H1 (cell line): ENCODE measurements at regions not wholly inside any gene's neighbourhood (a gene's known extent, or its start where the extent isn't known, plus 50 kb on each side); places are given as distances from the start of the nearest gene placed in this dataset.

Experiments
- CTCF ChIA-PET: fragments of 300-600 bp; sonication (Branson Sonifier 250); formaldehyde crosslinking; loops from one replicate; lab custom pipeline; 2021; ENCODE audit not compliant: partially characterized antibody; lab: Charles Lee
- POLR2A ChIA-PET: fragments of 300-600 bp; sonication (Branson Sonifier 250); formaldehyde crosslinking; loops from one replicate; lab custom pipeline; 2021; ENCODE audit warnings: inconsistent platforms; ENCODE audit not compliant: partially characterized antibody; lab: Charles Lee
- DNase-seq, 2 experiments: peaks; one replicate each; pipeline versions ENCODE4 v3.0.0 to v3.0.0-alpha.2; 2010 to 2022; ENCODE audit warnings: low spot score in 2 of 2, low read depth in 1 of 2, mixed read lengths in 1 of 2
- FAIRE-seq: peaks from 2 replicates; lab custom pipeline; 2011; peaks lifted over from hg19 to GRCh38; lab: Jason Lieb, UNC
- H2AFZ ChIP-seq: 2 replicates; pipeline ENCODE4 v1.8.1; 2012; ENCODE audit warnings: low read length, inconsistent platforms
- H2AK5ac ChIP-seq: 2 replicates; pipeline ENCODE4 v1.6.1; 2013; ENCODE audit warnings: low read depth, low read length
- H2BK120ac ChIP-seq: replicated peaks from 2 replicates; pipeline ENCODE3; 2013; ENCODE audit warnings: low read depth, low read length, inconsistent platforms
- H2BK12ac ChIP-seq: 2 replicates; pipeline ENCODE4 v1.6.1; 2013; ENCODE audit warnings: low read depth, low read length
- H2BK15ac ChIP-seq: 2 replicates; pipeline ENCODE4 v1.6.1; 2013; ENCODE audit warnings: low read length
- H2BK20ac ChIP-seq: 2 replicates; pipeline ENCODE4 v1.6.1; 2013; ENCODE audit warnings: low read length
- H2BK5ac ChIP-seq: 2 replicates; pipeline ENCODE4 v1.6.1; 2013; ENCODE audit warnings: low read depth, low read length
- H3K14ac ChIP-seq: 2 replicates; pipeline ENCODE4 v1.6.1; 2013; ENCODE audit warnings: inconsistent platforms; ENCODE audit not compliant: insufficient read length
- H3K18ac ChIP-seq: 2 replicates; pipeline ENCODE4 v1.6.1; 2013; ENCODE audit warnings: low read length; ENCODE audit errors: extremely low read depth
- H3K23ac ChIP-seq: 2 replicates; pipeline ENCODE4 v1.6.1; 2013; ENCODE audit warnings: inconsistent platforms; ENCODE audit not compliant: insufficient read length
- H3K23me2 ChIP-seq: 2 replicates; pipeline ENCODE4 v1.6.1; 2013; ENCODE audit warnings: low read depth, low read length
- H3K27ac ChIP-seq: 2 replicates; pipeline ENCODE4 v1.6.1; 2011; ENCODE audit warnings: low read depth, low read length, inconsistent platforms
- H3K27me3 ChIP-seq, 4 experiments: replicated peaks in 1 of 4; 1 replicate in 1 of 4; 2 replicates in 3 of 4; pipeline versions ENCODE4 v1.6.1 to v1.8.1; 2011 to 2013; ENCODE audit warnings: low read length in 3 of 4, mild to moderate bottlenecking in 3 of 4, inconsistent platforms in 2 of 4, mixed read lengths in 2 of 4, moderate library complexity in 1 of 4; ENCODE audit not compliant: control insufficient read depth in 3 of 4, insufficient read depth in 3 of 4; ENCODE audit errors: extremely low read depth in 1 of 4
- H3K36me3 ChIP-seq, 4 experiments: 2 replicates each; pipeline versions ENCODE4 v1.6.1 to v1.8.1; 2011 to 2013; ENCODE audit warnings: mild to moderate bottlenecking in 4 of 4, low read length in 3 of 4, moderate library complexity in 2 of 4, control low read depth in 1 of 4, inconsistent platforms in 1 of 4; ENCODE audit not compliant: insufficient read depth in 4 of 4, control insufficient read depth in 2 of 4
- H3K4ac ChIP-seq: replicated peaks from 2 replicates; pipeline ENCODE3; 2013; ENCODE audit warnings: low read length, low read depth, mixed read lengths, inconsistent platforms; ENCODE audit not compliant: insufficient read length
- H3K4me1 ChIP-seq, 4 experiments: replicated peaks in 1 of 4; 1 replicate in 1 of 4; 2 replicates in 3 of 4; pipeline versions ENCODE4 v1.6.1 to v1.8.1; 2011 to 2013; ENCODE audit warnings: low read length in 3 of 4, inconsistent platforms in 2 of 4, mixed read lengths in 1 of 4; ENCODE audit not compliant: insufficient read depth in 4 of 4, control insufficient read depth in 3 of 4
- H3K4me2 ChIP-seq, 2 experiments: 2 replicates each; pipeline versions ENCODE4 v1.6.1 to v1.8.1; 2011 to 2013; ENCODE audit warnings: low read depth in 2 of 2, low read length in 2 of 2, control low read depth in 1 of 2, inconsistent platforms in 1 of 2, mild to moderate bottlenecking in 1 of 2; ENCODE audit not compliant: insufficient read depth in 1 of 2
- H3K4me3 ChIP-seq, 4 experiments: fragments of 200-600, 300-600 bp in 1 of 4; sonication (generic), shearing (Covaris generic), sonication (Bioruptor Twin) in 1 of 4; 2 replicates each; pipeline versions ENCODE4 v1.5.1 to v1.8.1; 2011 to 2016; ENCODE audit warnings: low read length in 4 of 4, low read depth in 3 of 4, control low read depth in 2 of 4, inconsistent platforms in 2 of 4, mild to moderate bottlenecking in 2 of 4, mixed read lengths in 1 of 4, moderate library complexity in 1 of 4; ENCODE audit not compliant: insufficient read depth in 2 of 4; ENCODE audit errors: extremely low read depth in 1 of 4
- H3K56ac ChIP-seq: replicated peaks from 2 replicates; pipeline ENCODE3; 2013; ENCODE audit warnings: low read depth, mild to moderate bottlenecking, mixed read lengths, low read length, inconsistent platforms; ENCODE audit not compliant: insufficient read length
- H3K79me1 ChIP-seq: 2 replicates; pipeline ENCODE4 v1.6.1; 2013; ENCODE audit warnings: low read depth, low read length, control low read depth
- H3K79me2 ChIP-seq, 2 experiments: 2 replicates each; pipeline versions ENCODE4 v1.6.1 to v1.8.1; 2012 to 2013; ENCODE audit warnings: low read length in 2 of 2, mild to moderate bottlenecking in 2 of 2, inconsistent platforms in 1 of 2; ENCODE audit not compliant: insufficient read depth in 2 of 2, control insufficient read depth in 1 of 2
- H3K9ac ChIP-seq, 4 experiments: replicated peaks in 1 of 4; 1 replicate in 1 of 4; 2 replicates in 3 of 4; pipeline versions ENCODE4 v1.6.1 to v1.8.1; 2011 to 2013; ENCODE audit warnings: low read depth in 3 of 4, low read length in 3 of 4, control low read depth in 2 of 4, mild to moderate bottlenecking in 2 of 4, moderate library complexity in 2 of 4, inconsistent platforms in 1 of 4; ENCODE audit errors: extremely low read depth in 1 of 4
- H3K9me3 ChIP-seq, 2 experiments: 2 replicates each; pipeline versions ENCODE4 v1.6.1 to v1.8.1; 2012 to 2013; ENCODE audit warnings: mild to moderate bottlenecking in 2 of 2, moderate library complexity in 2 of 2, control low read depth in 1 of 2, inconsistent platforms in 1 of 2, low read depth in 1 of 2, low read length in 1 of 2, mixed read lengths in 1 of 2; ENCODE audit not compliant: insufficient read depth in 2 of 2
- H4K20me1 ChIP-seq, 2 experiments: replicated peaks in 1 of 2; 2 replicates each; pipeline versions ENCODE3 to v1.8.1; 2011 to 2013; ENCODE audit warnings: inconsistent platforms in 2 of 2, low read length in 2 of 2, mild to moderate bottlenecking in 1 of 2; ENCODE audit not compliant: insufficient read depth in 2 of 2, control insufficient read depth in 1 of 2
- H4K5ac ChIP-seq: 2 replicates; pipeline ENCODE4 v1.6.1; 2013; ENCODE audit warnings: low read length, low read depth, mixed read lengths, inconsistent platforms; ENCODE audit not compliant: insufficient read length
- H4K8ac ChIP-seq: 2 replicates; pipeline ENCODE4 v1.8.0; 2013; ENCODE audit warnings: mild to moderate bottlenecking, moderate library complexity, low read length, inconsistent platforms; ENCODE audit not compliant: insufficient read depth; ENCODE audit errors: extremely low read depth
- H4K91ac ChIP-seq: replicated peaks from 2 replicates; pipeline ENCODE3; 2013; ENCODE audit warnings: low read length, mixed read lengths, inconsistent platforms; ENCODE audit not compliant: insufficient read length
- EP300 ChIP-seq, 2 experiments: IDR thresholded peaks; 1 replicate in 1 of 2; 2 replicates in 1 of 2; pipeline ENCODE4 v1.6.1; 2011 to 2012; ENCODE audit warnings: low read depth in 2 of 2, low read length in 2 of 2, mild to moderate bottlenecking in 2 of 2, borderline replicate concordance in 1 of 2, inconsistent platforms in 1 of 2, moderate library complexity in 1 of 2
- FOSL1 ChIP-seq: IDR thresholded peaks from 2 replicates; pipeline ENCODE4 v1.6.1; 2011; ENCODE audit warnings: mild to moderate bottlenecking, low read depth, low read length, moderate library complexity; ENCODE audit not compliant: insufficient read depth
- TAF7 ChIP-seq: optimal IDR thresholded peaks from 2 replicates; pipeline ENCODE3; 2011; ENCODE audit warnings: low read depth, mild to moderate bottlenecking, inconsistent platforms, low read length, moderate library complexity, borderline replicate concordance
- YY1 ChIP-seq: IDR thresholded peaks from 2 replicates; pipeline ENCODE4 v1.6.1; 2011; ENCODE audit warnings: low read depth, mild to moderate bottlenecking, low read length
- WGBS, 2 experiments: shearing (Covaris generic) in 1 of 2; methylation state at CpG; one replicate each; pipeline versions ENCODE4 v1.1.6 to v1.1.7; 2013 to 2015; ENCODE audit warnings: low lambda C conversion rate in 2 of 2, mixed read lengths in 2 of 2, inconsistent platforms in 1 of 2, low coverage in 1 of 2, missing lambda C conversion rate in 1 of 2; ENCODE audit not compliant: insufficient replicate concordance in 2 of 2, insufficient coverage in 1 of 2, insufficient read length in 1 of 2; ENCODE audit errors: extremely low coverage in 1 of 2, missing lambda C conversion rate in 1 of 2; 5-methylcytosine and 5-hydroxymethylcytosine counted together

DNA sequence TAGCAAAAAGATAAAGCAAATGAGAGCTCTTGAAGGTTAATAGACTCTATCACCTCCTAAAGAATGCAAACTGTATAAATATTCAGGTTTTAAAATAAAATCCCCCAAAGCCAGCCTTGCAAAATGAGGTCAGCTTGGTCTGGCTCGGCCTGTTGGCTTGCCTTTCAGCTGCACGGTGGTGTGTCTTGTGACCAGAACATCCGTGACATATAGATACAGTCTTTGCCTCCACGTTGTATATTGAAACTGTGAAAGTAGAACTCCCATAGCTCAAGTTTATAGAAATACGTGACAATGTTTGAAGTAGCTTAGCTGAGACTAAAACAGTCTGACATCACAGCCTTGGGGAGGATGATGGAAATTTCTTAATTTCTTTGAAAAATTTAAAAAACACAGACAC lies 236.6 kb upstream of the MYOCD start:
- no peak for TF ChIP-seq TAF7
- TF ChIP-seq YY1, result no peak
- TF ChIP-seq EP300 (IDR thresholded peaks at IDR 0.05; ENCODE audit: borderline replicate concordance in 1 of 2, low read depth in 2 of 2, low read length in 2 of 2), result no peak
- no peak for TF ChIP-seq FOSL1
- ChIA-PET CTCF (interaction anchor here (1.3 kb wide), 1 partner anchor 21 kb away, joined by 3 read pairs; no protein-coding TSS in a partner anchor), POLR2A (no interaction called here)
- no peak overlapping the region for H3K27ac ChIP-seq
- H3K14ac ChIP-seq, result no peak overlapping the region
- WGBS, 2 experiments, result 89% methylated on average over 5 of the region's 5 CpGs; no CpG with 5 or more reads in 1 of the 2 experiments
- no peak overlapping the region for H2BK12ac ChIP-seq
- no peak overlapping the region for H4K8ac ChIP-seq
- no peaks in the 10 kb centered on the region for H3K36me3 ChIP-seq
- H3K4me1 ChIP-seq, result no peaks in the 10 kb centered on the region
- H4K91ac ChIP-seq, result no peak overlapping the region
- no peak for DNase-seq
- H2BK15ac ChIP-seq, result no peak overlapping the region
- no peaks in the 10 kb centered on the region for H3K79me2 ChIP-seq
- no peak overlapping the region for H2BK120ac ChIP-seq
- no peak for FAIRE-seq
- H3K4me3 ChIP-seq, result no peak overlapping the region
- no peak overlapping the region for H3K4ac ChIP-seq
- H3K56ac ChIP-seq, result no peak overlapping the region
- H3K23me2 ChIP-seq, result no peaks in the 10 kb centered on the region
- no peak overlapping the region for H3K23ac ChIP-seq
- no peaks in the 10 kb centered on the region for H4K20me1 ChIP-seq
- no peaks in the 10 kb centered on the region for H3K79me1 ChIP-seq
- H3K27me3 ChIP-seq, result no peaks in the 10 kb centered on the region
- no peak overlapping the region for H2AK5ac ChIP-seq
- no peaks in the 10 kb centered on the region for H3K9me3 ChIP-seq
- no peak overlapping the region for H2AFZ ChIP-seq
- no peak overlapping the region for H3K9ac ChIP-seq
- H2BK5ac ChIP-seq, result no peak overlapping the region
- no peak overlapping the region for H3K18ac ChIP-seq
- H3K4me2 ChIP-seq, result no peak overlapping the region
- H2BK20ac ChIP-seq, result no peak overlapping the region
- H4K5ac ChIP-seq, result no peak overlapping the region
